ENCODE measurements at regions not wholly inside any gene's neighbourhood (a gene's known extent, or its start where the extent isn't known, plus 50 kb on each side); places are given as distances from the start of the nearest gene placed in this dataset.

DNA sequence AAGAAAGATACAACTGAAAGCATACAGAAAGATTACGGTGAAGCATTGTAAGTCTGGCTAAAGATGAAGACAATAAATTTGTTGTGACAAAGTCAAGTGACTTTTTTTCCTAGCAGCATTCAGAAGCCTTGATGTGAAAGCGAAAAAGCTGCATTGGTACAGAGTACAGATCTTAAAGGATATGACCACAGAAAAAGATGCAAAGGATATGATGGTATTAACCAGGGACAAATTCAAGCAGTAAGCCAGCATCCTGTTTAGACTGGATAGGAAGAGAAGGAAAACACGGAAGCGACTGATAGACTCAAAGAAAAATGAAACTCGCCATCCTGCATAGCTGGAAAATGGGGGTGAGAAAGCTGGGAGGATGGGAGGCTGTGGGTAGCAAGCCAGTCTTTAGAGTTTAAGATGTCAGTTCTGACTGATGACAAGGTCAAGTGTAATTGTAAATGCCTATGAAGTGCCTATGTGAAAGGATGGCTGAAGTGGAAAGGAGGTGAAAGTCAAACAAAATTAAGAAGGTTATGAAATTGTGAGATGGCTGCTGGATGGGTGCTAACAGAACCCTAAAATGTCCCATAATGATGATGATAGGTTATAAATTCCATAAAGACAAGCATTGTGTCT, 92.4 kb downstream of the PHLDA1 start:
- Histone ChIP-seq H3K27me3 (ENCODE audit: control insufficient read depth in 1 of 2, insufficient read depth in 2 of 2, low read length in 2 of 2) (no peaks in the 10 kb centered on the region), H3K9me3 (ENCODE audit: low read length) (no peaks in the 10 kb centered on the region), H3K9ac (ENCODE audit: low read length) (no peak overlapping the region), H3K27ac (ENCODE audit: low read depth, low read length) (no peak overlapping the region), H3K36me3 (ENCODE audit: insufficient read depth, low read length) (no peaks in the 10 kb centered on the region), H3K4me3 (ENCODE audit: low read depth in 1 of 2, low read length in 2 of 2) (no peak overlapping the region), H3K4me1 (ENCODE audit: insufficient read depth, low read length) (no peaks in the 10 kb centered on the region)

DNA sequence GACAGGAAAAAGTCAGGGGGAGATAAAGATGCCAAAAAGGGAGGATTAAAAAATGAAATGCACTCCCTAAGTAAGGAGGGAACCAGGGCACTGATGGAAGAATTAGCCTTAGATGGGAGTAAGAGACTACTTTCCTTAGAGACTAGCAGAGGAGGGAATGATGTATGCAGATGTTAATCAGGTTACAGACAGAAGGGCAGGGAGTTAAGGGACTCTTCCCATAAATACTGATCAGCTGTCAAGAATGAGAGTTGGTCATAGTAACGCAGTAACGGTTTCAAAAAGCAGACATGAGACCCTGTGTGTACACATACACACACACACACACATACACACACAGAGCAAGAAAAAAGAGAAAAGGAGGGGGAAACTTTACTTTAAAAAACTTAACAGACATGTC, 93.4 kb downstream of the PHLDA1 start:
- Histone ChIP-seq H3K9ac (ENCODE audit: low read length) (no peak overlapping the region), H3K9me3 (ENCODE audit: low read length) (no peaks in the 10 kb centered on the region), H3K36me3 (ENCODE audit: insufficient read depth, low read length) (no peaks in the 10 kb centered on the region), H3K27ac (ENCODE audit: low read depth, low read length) (no peak overlapping the region), H3K4me1 (ENCODE audit: insufficient read depth, low read length) (no peaks in the 10 kb centered on the region), H3K27me3 (ENCODE audit: control insufficient read depth in 1 of 2, insufficient read depth in 2 of 2, low read length in 2 of 2) (no peaks in the 10 kb centered on the region), H3K4me3 (ENCODE audit: low read depth in 1 of 2, low read length in 2 of 2) (no peak overlapping the region)

GRCh38 chr12:75937486-75937885, 94.1 kb downstream of the PHLDA1 start:
- Histone ChIP-seq H3K36me3 (ENCODE audit: insufficient read depth, low read length) (no peaks in the 10 kb centered on the region), H3K4me3 (ENCODE audit: low read depth in 1 of 2, low read length in 2 of 2) (no peak overlapping the region), H3K4me1 (ENCODE audit: insufficient read depth, low read length) (no peaks in the 10 kb centered on the region), H3K9me3 (ENCODE audit: low read length) (no peaks in the 10 kb centered on the region), H3K27me3 (ENCODE audit: control insufficient read depth in 1 of 2, insufficient read depth in 2 of 2, low read length in 2 of 2) (no peaks in the 10 kb centered on the region), H3K9ac (ENCODE audit: low read length) (no peak overlapping the region), H3K27ac (ENCODE audit: low read depth, low read length) (no peak overlapping the region)

GRCh38 chr12:75936515-75937440, 94.8 kb downstream of the PHLDA1 start:
- Histone ChIP-seq H3K9ac (ENCODE audit: low read length) (no peak overlapping the region), H3K4me3 (ENCODE audit: low read depth in 1 of 2, low read length in 2 of 2) (no peak overlapping the region), H3K9me3 (ENCODE audit: low read length) (no peaks in the 10 kb centered on the region), H3K27me3 (ENCODE audit: control insufficient read depth in 1 of 2, insufficient read depth in 2 of 2, low read length in 2 of 2) (no peaks in the 10 kb centered on the region), H3K27ac (ENCODE audit: low read depth, low read length) (no peak overlapping the region), H3K4me1 (ENCODE audit: insufficient read depth, low read length) (no peaks in the 10 kb centered on the region), H3K36me3 (ENCODE audit: insufficient read depth, low read length) (no peaks in the 10 kb centered on the region)

GRCh38 chr12:75935539-75936242, 95.9 kb downstream of the PHLDA1 start:
- H3K4me1 ChIP-seq (ENCODE audit: insufficient read depth, low read length), result no peaks in the 10 kb centered on the region
- no peak overlapping the region for H3K27ac ChIP-seq (ENCODE audit: low read depth, low read length)
- no peaks in the 10 kb centered on the region for H3K9me3 ChIP-seq (ENCODE audit: low read length)
- no peaks in the 10 kb centered on the region for H3K27me3 ChIP-seq (ENCODE audit: control insufficient read depth in 1 of 2, insufficient read depth in 2 of 2, low read length in 2 of 2)
- no peak overlapping the region for H3K9ac ChIP-seq (ENCODE audit: low read length)
- no peaks in the 10 kb centered on the region for H3K36me3 ChIP-seq (ENCODE audit: insufficient read depth, low read length)
- H3K4me3 ChIP-seq (ENCODE audit: low read depth in 1 of 2, low read length in 2 of 2), result no peak overlapping the region

DNA sequence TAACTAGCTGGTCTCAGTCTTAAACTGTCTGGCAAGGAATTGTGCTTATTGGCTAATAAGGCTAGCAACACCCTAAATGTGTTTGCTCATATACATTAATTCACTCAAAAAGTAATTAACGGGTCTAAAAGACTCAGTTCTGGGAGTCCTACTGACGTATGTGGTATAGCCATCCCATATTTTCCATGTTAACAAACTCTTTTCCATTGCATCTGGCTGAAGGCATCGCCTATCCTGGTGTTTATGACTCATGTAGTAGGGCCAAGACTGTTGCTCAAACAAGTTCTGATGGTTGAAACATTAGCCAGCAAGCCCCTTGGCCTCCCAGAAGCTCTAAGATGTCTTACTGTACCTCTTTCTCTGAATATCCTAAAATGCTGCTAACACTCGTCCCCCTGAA, 98.5 kb downstream of the PHLDA1 start:
- Histone ChIP-seq H3K27me3 (ENCODE audit: control insufficient read depth in 1 of 2, insufficient read depth in 2 of 2, low read length in 2 of 2) (no peaks in the 10 kb centered on the region), H3K4me1 (ENCODE audit: insufficient read depth, low read length) (no peaks in the 10 kb centered on the region), H3K4me3 (ENCODE audit: low read depth in 1 of 2, low read length in 2 of 2) (no peak overlapping the region), H3K36me3 (ENCODE audit: insufficient read depth, low read length) (no peaks in the 10 kb centered on the region), H3K27ac (ENCODE audit: low read depth, low read length) (no peak overlapping the region), H3K9ac (ENCODE audit: low read length) (no peak overlapping the region), H3K9me3 (ENCODE audit: low read length) (no peaks in the 10 kb centered on the region)

DNA sequence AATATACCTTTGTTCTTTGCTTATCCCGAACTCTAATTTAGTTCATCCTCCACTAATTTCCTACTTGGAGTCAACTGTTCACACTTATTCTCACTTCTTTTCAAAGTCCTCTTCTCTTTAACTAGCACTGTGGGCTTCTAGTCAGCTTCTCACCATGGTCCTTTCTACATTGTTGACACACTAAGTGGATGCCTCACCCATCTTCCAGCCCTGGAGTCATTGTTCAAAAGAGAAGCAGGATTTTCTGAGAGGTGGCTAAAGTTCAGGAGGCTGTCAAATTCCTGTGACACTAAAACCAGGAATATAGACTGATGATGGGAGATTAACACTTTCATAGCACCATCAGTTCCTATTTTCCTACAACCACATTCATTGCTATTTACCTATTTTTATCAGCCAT, 99.3 kb downstream of the PHLDA1 start:
- Histone ChIP-seq H3K36me3 (ENCODE audit: insufficient read depth, low read length) (no peaks in the 10 kb centered on the region), H3K9ac (ENCODE audit: low read length) (no peak overlapping the region), H3K27ac (ENCODE audit: low read depth, low read length) (no peak overlapping the region), H3K4me1 (ENCODE audit: insufficient read depth, low read length) (no peaks in the 10 kb centered on the region), H3K4me3 (ENCODE audit: low read depth in 1 of 2, low read length in 2 of 2) (no peak overlapping the region), H3K27me3 (ENCODE audit: control insufficient read depth in 1 of 2, insufficient read depth in 2 of 2, low read length in 2 of 2) (no peaks in the 10 kb centered on the region), H3K9me3 (ENCODE audit: low read length) (no peaks in the 10 kb centered on the region)

GRCh38 chr12:75923964-75924666, 107.5 kb downstream of the PHLDA1 start:
- Histone ChIP-seq H3K27ac (ENCODE audit: low read depth, low read length) (no peak overlapping the region), H3K9ac (ENCODE audit: low read length) (no peak overlapping the region), H3K9me3 (ENCODE audit: low read length) (no peaks in the 10 kb centered on the region), H3K4me3 (ENCODE audit: low read depth in 1 of 2, low read length in 2 of 2) (no peak overlapping the region), H3K36me3 (ENCODE audit: insufficient read depth, low read length) (no peaks in the 10 kb centered on the region), H3K27me3 (ENCODE audit: control insufficient read depth in 1 of 2, insufficient read depth in 2 of 2, low read length in 2 of 2) (no peaks in the 10 kb centered on the region), H3K4me1 (ENCODE audit: insufficient read depth, low read length) (no peaks in the 10 kb centered on the region)

DNA sequence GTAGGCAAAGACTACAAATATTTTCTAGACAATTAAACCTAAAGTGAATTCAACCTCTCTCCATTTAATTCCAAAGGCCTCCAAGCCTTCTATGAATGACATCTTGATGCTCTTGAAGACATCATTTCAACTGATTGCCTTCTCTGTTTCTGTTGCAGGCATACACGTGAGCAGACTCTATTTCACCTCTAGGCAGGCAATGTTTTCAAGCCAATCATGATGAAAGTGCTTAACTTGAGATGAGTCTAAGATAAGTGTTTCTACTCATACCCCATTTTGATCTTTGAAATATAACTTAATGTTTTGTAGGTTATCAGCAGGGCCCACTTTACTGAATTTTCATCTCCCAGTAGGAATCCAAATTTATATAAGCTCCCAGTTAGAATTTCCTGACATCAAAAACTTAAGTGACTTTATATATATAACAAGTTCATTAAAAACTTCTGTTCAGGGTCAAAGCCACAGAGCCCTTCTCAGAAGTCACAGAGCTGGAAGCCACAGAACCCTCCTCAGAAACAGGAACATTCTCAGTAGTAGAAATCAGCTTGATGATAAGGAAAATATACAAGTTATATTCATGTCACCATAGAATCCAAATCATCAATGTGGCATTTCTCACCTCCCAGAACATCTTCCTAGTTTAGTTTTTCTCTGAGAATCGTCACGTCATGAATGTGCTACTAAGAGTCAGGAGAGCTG, 108.5 kb downstream of the PHLDA1 start:
- Histone ChIP-seq H3K9me3 (ENCODE audit: low read length) (no peaks in the 10 kb centered on the region), H3K9ac (ENCODE audit: low read length) (no peak overlapping the region), H3K4me1 (ENCODE audit: insufficient read depth, low read length) (no peaks in the 10 kb centered on the region), H3K27me3 (ENCODE audit: control insufficient read depth in 1 of 2, insufficient read depth in 2 of 2, low read length in 2 of 2) (no peaks in the 10 kb centered on the region), H3K4me3 (ENCODE audit: low read depth in 1 of 2, low read length in 2 of 2) (no peak overlapping the region), H3K36me3 (ENCODE audit: insufficient read depth, low read length) (no peaks in the 10 kb centered on the region), H3K27ac (ENCODE audit: low read depth, low read length) (no peak overlapping the region)

- Histone ChIP-seq H3K36me3 (ENCODE audit: insufficient read depth, low read length) (no peaks in the 10 kb centered on the region), H3K27ac (ENCODE audit: low read depth, low read length) (no peak overlapping the region), H3K27me3 (ENCODE audit: control insufficient read depth in 1 of 2, insufficient read depth in 2 of 2, low read length in 2 of 2) (no peaks in the 10 kb centered on the region), H3K4me3 (ENCODE audit: low read depth in 1 of 2, low read length in 2 of 2) (no peak overlapping the region), H3K9me3 (ENCODE audit: low read length) (no peaks in the 10 kb centered on the region), H3K4me1 (ENCODE audit: insufficient read depth, low read length) (no peaks in the 10 kb centered on the region), H3K9ac (ENCODE audit: low read length) (no peak overlapping the region)
These were observed 109.8 kb downstream of the PHLDA1 start for GRCh38 chr12:75921622-75922289.
